DMS114 treated with DMSO at 0.1 percent for 48 hours (cell line): ENCODE measurements at regions not wholly inside any gene's neighbourhood (a gene's known extent, or its start where the extent isn't known, plus 50 kb on each side); places are given as distances from the start of the nearest gene placed in this dataset.

Experiments
- DNase-seq: peaks from one replicate; lab custom pipeline; 2025; ENCODE audit not compliant: unreplicated experiment; lab: John Stamatoyannopoulos, UW

DNA sequence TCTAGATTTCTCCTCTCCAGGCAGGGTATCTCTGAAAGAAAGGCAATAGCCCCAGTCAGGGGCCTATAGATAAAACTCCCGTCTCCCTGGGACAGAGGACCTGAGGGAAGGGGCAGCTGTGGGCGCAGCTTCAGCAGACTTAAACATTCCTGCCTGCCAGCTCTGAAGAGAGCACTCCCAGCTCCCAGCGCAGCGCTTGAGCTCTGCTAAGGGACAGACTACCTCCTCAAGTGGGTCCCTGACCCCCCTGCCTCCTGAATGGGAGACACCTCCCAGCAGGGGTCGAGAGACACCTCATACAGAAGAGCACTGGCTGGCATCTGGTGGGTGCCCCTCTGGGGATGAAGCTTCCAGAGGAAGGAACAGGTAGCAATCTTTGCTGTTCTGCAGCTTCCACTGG lies 556.9 kb downstream of the EPM2A start:
- DNase-seq: no peak

DNA sequence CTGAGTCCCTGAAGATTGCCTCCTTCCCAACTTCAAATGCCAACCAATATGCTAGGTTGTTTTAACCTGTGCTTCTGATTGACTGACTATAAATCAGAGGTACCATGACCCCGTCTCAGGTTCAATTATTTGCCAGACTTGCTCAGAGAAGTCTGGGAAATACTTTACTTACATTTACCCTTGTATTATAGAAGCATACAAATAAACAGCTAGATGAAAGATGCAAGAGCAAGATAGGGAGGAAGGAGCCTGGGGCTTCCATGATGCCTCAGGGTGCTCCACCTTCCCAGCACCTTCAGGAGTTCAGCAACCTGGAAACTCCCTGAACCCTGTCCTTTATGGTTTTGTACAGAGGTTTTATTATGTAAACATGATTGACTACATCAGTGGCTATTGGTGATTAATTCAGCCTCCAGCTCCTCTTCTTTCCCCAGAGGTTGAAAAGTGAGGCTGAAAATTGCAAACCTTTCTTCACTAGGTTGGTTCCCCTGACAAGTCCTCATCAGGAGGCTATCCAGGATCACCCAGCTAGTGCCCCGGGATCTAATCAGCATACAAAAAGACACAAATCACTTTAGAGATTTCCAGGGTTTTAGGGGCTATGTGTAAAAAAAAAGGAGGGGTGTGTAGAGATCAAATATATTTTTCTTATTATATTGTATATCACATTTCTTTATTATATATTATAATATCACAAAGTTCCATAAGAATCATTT lies 547.7 kb downstream of the EPM2A start:
- no peak for DNase-seq

DNA sequence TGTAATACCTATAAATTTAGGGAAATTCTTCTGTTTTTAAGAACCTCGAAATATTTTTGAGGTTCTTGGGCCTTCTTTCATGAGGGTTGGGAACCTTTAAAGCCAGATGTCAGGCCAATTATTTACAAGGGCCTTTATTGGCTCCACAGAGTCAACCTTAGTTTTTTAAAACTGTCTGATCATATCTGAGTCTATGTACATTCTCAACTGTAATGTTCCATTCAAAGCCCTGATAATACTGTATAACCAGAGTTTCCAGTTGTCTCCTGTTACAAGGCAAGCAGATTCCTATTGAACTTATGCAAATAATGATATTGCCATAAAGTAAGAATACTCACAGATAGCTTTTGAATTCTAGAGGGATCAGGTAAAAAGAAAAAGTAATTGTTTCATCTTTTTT lies 545.5 kb downstream of the EPM2A start:
- DNase-seq: no peak

DNA sequence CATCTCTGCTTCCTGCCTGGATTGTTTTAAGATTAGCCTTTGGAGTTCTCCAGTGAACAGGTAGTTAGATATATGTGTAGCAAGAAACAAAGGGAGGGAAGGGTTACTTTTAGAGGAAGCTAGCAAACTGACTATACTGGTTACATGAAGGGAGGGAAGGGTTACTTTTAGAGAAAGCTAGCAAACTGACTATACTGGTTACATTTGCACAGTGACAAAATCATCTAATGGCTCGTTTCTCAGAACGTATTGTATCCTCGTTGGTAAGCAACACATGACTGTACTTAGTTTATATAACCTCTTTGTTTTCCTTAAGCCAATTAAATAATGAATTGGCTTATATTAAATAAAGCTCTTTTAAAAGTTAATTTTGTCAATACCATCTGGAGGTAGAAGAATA lies 540.9 kb downstream of the EPM2A start:
- DNase-seq: no peak

DNA sequence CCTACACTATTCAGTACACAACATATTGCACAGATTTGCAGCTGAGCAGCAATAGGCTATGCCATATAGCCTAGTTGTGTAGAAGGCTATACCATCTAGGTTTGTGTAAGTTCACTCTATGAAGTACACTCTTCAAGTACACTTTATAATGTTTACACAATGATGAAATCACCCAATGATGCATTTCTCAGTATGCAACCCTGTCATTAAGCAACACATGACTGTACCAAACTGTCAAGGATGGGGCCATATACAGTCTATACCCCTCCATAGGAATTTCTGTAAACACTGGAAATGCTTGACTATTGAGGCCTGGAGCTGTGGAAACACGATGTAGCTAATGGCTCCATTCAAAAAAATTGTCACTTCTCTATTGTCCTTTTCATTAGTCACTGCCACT lies 535.4 kb downstream of the EPM2A start:
- DNase-seq: no peak

DNA sequence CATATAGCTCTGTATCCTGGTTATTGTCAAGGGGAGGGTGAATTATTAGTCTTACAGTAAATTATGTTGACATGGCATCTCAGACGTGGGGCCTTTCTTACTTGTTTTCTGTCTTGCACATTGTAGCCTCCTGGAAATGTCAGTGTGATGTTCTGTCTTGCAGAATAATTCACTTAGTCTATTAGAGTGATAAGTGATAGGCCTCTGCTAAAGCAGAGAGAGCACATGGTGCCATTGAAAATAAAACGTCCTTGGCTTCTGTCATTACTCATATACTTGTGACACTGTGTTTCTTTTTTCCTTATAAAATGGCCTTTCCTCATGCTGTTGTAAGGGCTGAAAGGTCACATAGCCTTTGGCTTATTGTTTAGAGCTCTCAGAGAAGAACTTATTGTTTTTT lies 531.0 kb downstream of the EPM2A start:
- no peak for DNase-seq

DNA sequence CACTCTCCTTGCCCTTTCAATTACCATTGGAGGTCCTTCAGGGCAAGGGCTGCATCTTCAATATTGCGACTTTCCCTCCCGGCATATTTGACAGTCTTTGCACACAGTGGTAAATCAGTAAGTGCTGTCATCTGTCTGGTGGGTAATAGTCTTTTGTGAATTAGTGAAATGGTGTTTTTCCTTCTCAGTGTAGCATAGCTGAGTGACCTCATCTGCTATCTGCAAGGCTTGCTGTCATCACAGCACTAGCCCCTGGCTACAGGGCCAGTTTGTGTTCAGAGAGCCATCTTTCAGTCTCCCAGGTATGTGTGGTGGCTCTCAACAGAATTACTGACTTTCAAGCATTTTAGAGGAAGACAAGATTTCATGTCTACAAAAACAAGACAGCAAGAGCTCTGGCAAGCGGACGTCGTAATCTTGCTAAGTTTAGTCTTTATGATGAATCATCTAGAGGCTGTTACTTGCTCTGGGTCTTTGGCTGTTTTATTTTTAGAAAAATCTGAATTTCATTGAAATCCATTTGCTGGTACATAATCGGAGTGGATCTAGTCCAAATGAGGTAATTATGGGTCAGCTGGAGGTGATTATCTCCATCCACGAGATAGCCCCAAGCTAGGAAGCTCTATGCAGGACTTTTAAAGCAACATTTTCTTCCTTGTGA lies 528.9 kb downstream of the EPM2A start:
- no peak for DNase-seq

DNA sequence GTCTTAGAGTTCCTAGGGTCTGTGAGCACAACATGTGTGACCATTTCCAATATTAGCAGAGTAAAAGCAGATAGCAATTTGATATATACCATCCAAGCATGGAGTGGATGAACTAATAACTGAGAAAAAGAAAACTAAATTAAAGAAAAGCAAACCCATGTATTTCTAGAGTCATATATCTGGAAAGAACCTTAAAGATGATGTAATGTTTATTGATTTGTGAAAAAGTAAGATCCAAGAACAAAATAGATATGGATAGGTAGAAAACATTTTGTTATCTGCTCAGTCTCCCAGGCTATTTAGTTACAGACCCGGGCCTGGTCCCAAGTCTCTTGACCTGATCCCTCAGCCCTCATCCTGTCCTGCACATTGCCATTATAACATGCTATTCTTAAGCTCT lies 526.8 kb downstream of the EPM2A start:
- no peak for DNase-seq

DNA sequence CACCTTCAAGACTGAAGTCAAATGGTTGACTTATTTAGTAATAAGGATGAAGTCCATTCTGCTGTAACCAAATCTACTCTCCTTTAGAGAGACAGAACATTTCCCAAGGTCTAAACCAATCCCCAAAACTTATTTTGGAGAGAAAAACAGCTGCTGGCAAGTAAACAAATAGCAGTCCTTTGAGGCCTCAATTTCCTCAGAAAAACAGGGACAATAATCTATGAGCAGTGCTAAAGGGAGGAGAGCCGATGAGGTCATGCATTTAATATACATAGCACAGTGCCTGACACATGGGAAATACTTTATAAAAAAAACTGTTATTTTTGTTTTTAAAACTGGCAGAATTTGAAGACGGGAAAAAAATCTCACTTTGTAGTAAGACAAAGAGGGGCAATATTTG lies 526.0 kb downstream of the EPM2A start:
- DNase-seq: no peak

DNA sequence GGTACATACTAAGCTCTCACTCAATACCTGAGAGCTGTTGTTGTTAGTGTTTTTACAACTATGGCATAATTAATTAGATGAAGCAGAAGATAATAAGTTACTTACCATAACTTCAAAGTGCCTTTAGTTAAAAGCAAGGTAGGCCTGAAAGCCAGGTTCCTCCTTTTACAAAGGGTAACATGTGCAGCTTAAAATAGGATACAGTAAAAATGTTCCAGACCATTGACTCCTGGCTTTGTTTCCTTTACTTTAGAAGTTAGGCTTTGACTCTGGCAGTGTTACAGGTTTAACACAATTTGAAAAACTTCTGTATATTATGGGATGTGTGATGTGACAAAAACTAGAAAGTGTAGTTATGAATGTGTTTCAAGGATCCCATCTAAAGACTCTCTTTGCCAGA lies 522.5 kb downstream of the EPM2A start:
- no peak for DNase-seq

DNA sequence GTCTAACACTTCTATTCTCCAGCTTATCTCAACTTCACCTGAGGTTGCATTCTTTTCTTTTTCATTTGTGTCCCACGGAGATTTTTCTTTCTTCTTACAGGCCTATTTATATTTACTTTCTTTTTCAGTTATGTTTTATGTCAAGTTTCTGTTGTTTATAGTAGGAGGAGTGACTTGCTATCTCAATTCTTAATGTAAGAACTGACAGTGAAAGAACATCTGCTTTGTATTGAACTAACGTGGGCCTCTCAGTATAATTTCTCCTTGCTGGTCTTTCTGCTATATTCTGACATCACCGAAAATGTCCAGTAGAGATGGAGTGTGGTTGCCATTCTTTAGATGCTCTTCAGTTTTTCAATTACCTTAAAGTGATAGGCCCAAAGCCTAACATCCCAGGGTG lies 521.7 kb downstream of the EPM2A start:
- DNase-seq: no peak

DNA sequence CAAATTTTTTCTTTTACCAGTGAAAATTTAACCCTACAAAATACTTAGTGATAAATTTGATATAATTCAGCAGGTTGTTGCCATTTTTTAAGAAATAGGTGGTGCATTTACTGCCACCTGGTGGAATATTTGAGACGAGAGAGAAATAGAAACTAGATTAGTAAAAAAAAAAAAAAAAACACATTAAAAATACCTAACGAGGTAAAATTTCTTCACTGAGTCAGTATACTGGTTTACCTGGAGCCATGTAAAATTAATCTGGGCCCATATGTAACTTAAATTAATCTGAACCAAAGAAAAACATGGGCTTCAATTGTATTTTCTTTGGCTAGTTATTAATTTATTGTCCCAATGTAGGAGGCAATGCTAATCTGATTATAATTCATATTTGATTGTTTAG lies 520.8 kb downstream of the EPM2A start:
- peak; percentile 1 for DNase-seq

DNA sequence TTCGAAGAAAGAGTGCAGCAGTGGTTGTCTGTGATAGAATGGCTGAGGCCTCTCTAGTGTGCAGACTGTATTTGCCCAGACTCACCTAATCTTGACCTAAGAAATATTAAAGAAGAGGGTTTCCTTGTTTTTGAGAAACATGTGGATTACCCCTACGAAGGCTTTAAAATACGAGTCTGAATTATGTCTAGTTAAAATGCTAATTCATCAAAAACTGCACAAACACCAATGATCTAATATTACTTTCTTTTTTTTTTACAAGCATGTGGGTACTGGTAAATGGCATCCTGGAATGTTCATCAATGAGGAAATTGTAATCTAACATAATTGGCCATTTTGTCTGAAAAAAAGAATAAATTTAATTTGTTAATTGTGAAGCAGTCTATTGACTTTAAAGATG lies 510.9 kb downstream of the EPM2A start:
- no peak for DNase-seq

DNA sequence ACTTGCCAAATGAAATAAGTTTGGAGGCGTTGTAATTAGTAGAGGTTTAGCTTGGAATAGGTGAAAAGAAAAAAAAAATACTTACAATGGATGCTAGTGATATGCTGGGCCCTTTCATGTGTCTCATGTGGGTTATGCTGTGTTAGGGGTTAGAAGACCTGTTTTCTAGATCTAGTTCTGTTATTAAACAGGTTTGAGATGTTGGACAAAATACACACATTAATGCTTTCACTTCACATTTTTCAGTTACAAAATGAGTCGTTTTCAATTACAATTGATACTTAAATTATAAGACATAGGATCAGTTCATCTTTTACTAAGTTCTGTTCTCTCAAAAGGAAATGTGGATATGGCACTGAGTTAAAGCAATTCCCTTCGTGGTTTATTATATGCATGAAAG lies 509.8 kb downstream of the EPM2A start:
- DNase-seq: no peak

DNA sequence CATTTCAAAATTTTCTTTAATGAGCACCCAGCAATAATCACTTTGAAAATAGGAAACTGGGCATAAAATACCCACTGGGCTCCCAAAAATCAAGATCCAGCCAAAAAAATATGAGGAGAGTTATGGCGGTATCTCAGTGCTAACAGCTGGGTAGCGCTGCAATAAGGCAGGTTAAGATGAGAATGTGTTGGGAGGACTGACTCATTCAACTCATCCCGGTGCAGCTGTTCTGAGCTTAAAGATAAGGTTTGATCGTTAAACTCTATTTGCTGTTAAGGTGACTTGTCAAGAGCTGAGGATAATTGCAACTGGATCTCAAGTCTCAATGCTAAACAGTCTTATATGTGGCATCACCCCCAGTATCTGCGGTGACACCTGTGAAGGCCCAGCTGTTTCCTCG lies 507.7 kb downstream of the EPM2A start:
- DNase-seq: no peak

DNA sequence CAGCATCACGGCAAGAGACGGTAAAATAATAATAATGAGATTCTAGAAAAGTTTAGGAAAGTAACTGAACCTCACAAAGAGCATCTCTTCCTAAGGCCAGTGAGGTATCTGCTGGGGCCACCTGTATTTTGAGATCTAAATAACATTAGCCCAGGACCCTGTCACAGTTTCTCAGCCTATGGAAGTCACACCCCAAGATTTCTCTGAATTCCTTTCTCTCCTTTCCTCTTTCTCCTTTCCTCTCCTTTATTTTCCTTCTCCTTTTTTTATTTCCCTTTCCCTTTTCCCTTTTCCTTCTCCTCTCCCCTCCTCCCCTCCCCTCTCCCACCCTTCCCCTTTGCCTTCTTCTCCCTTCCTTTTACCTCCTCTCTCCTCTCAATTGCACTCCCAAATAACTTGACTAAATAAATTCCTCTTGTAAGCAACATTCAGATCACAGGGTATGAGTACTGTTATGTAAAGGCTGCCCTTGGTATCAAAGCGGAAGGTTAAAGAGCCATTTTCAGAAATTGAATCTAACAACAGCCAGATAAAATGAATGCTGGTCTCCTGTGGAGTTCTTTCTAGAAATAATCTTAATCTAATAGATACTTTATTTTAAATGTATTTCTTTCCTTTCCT lies 506.2 kb downstream of the EPM2A start:
- no peak for DNase-seq

DNA sequence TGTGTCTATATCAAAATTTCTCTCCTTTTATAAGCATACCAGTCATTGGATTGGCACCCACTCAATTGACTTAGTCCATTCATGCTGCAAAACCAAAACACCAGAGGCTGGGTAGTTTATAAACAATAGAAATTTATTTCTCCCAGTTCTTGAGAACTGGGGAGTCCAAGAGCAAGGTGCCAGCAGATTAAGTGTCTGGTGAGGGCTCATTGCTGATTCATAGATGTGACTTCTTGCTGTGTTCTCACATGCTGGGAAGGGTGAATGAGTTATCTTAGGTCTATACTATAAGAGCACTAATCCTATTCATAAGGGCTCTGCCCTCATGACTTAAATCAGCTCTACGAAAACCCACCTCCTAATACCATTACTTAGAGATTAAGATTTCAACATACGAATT lies 501.4 kb downstream of the EPM2A start:
- DNase-seq: no peak

DNA sequence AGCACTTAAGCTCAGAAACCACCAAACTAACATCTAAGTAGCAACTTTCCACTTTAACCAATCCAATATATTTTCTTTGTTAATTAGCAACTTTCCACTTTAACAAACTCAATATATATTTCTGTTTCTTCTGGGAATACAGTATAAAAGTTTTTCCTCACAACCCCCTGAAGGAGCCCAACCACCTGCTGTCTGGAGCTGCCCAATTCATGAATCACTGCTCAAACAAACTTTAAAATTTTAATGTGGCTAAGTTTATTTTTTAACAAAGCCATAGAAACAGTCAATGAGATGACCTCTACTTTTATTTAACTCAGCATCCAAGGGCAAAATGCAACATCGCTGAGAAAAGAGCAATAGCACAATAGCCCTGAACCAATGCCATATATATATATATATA lies 500.1 kb downstream of the EPM2A start:
- DNase-seq: no peak

DNA sequence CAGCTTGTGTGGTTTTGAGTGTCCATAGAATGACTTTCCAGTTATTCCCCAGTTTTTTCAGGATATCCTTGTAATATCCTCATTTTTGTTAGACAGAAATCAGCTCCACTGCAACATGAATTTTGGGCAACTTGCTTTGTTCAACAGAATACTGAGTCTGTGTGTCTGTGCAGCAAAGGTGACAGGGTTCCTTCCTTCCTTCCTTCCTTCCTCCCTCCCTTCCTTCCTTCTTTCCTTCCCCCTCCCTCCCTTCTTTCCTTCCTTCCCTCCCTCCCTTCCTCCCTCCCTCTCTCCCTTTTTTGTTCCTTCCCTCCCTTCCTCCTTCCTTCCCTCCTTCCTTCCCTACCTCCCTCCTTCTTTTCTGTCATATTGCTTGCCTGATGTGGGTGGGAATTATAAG lies 496.5 kb downstream of the EPM2A start:
- no peak for DNase-seq

DNA sequence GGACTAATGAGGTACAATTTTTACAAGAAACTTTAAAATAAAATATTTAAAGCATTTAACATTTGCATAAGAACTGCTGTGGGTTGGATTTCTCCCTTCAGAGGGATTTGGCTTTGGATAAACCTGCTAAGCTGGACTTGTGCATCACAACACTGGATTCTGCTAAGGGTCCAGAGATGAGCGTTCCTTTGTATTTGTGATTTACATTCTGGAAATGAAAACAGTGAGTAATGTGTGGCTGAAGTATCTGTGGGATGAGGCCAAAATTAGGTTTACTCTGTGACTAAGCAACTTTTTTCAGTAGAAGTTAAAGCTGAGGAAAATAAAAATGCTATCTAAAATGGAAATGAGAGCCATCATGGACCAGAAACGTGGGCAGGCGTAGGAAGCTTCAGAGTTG lies 494.3 kb downstream of the EPM2A start:
- DNase-seq: no peak

DNA sequence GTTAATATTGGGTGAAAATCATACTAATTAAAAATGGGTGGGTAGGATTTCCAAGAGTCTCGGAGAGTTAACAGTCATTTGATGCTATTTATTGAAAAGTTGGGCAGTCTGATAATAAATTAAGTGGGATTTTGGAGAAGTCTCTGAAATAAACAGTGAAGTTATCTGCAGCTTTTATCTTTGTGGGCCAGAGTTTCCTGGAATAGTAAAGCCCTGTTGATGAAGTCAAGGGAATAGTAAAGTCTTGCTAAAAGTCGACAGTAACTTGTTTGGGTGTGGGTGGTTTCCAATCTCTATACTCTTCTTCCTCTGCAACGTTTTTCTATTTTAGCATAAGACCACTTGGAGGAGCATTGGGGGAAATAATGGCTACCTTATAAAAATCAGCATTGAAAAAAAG lies 493.6 kb downstream of the EPM2A start:
- DNase-seq: no peak

DNA sequence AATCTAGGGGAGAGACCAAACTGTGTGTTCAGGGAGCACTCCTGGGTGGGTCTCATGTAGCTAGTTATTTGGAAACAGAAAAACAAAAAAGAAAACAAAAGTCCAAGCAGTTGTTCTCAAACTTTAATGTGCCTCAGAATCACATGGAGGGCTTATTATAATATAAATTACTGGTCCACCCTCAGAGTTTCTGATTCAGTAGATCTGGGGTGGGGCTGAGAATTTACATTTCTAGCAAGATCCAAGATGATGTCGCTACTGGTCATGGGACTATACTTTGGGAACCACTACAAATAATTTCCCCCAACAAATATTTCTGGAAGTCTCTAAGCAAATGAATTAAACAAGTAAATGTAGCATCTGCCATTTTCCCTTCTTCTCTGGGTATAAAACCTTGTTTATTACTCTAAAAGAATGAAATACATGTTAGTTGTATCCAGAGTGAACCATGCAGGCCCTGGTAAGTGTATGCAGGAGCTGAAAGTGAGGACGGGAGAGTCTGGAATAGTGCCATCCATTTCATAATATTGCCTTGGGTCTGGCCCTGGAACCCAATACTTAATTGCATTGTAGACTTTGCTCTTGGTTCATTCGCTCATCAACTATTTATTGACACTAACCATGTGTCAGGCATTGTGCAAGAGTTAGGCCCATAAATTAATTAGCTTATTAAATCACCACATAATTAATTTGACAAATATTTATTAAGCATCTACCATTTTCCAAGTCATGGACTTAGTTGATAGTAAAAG lies 490.8 kb downstream of the EPM2A start:
- DNase-seq: no peak
